ENCODE measurements at regions not wholly inside any gene's neighbourhood (a gene's known extent, or its start where the extent isn't known, plus 50 kb on each side); places are given as distances from the start of the nearest gene placed in this dataset.

DNA sequence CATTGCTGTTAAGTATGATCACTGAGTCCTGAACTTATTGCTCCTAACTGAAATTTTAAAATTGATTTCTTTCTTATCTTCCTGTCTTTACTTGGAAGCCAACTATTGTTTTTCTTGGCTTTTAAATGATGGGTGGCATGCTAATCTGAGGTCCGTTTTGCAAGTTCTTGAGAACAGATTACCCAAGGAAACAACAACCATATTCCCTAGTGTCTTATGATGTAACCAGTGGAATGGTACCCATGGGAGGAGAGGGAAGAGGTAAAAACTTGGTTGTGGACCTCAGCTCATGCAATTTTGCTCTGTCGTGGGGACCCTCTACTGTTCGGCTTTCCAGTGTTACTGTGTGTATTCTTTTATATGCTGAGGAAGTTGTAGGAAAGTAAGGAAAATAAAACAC is 454.8 kb upstream of the ADAMTS5 start:
- intact Hi-C loops (cut with micrococcal nuclease) = no loop called here
- POLR2A ChIA-PET = no interaction called here
- no peak for ATAC-seq (ENCODE audit: low read depth)

GRCh38 chr21:27419153-27419552 is 452.3 kb upstream of the ADAMTS5 start:
- Histone ChIP-seq H3K27me3 (replicated peaks in 1 of 4; ENCODE audit: control extremely low read depth in 1 of 4, control insufficient read depth in 3 of 4, insufficient read depth in 4 of 4, low read length in 3 of 4) (no peaks in the 10 kb centered on the region), H4K20me1 (ENCODE audit: control insufficient read depth, insufficient read depth, low read length, poor library complexity, severe bottlenecking) (no peaks in the 10 kb centered on the region)
- no peak for ATAC-seq (ENCODE audit: low read depth)

More for the DNA sequence above, 454.8 kb upstream of the ADAMTS5 start:
- Histone ChIP-seq H2AFZ (ENCODE audit: insufficient read depth, low read depth, low read length, poor library complexity, severe bottlenecking) (no peak overlapping the region), H3K4me3 (ENCODE audit: control extremely low read depth in 1 of 5, extremely low read depth in 1 of 5, insufficient read depth in 1 of 5, low read depth in 2 of 5, low read length in 4 of 5) (no peak overlapping the region), H3K4me2 (replicated peaks; ENCODE audit: low read depth, low read length, poor library complexity, severe bottlenecking) (no peak overlapping the region), H3K9ac (ENCODE audit: low read length) (no peak overlapping the region), H3K27me3 (replicated peaks in 1 of 4; ENCODE audit: control extremely low read depth in 1 of 4, control insufficient read depth in 3 of 4, insufficient read depth in 4 of 4, low read length in 3 of 4) (no peaks in the 10 kb centered on the region), H3K4me1 (ENCODE audit: control insufficient read depth in 2 of 2, insufficient read depth in 2 of 2, low read length in 2 of 2) (no peaks in the 10 kb centered on the region), H3K27ac (ENCODE audit: low read length in 2 of 2) (no peak overlapping the region), H3K79me2 (ENCODE audit: control insufficient read depth, insufficient read depth, low read length) (no peaks in the 10 kb centered on the region), H4K20me1 (ENCODE audit: control insufficient read depth, insufficient read depth, low read length, poor library complexity, severe bottlenecking) (no peaks in the 10 kb centered on the region), H3K36me3 (replicated peaks in 1 of 2; ENCODE audit: control extremely low read depth in 1 of 2, control insufficient read depth in 1 of 2, extremely low read depth in 1 of 2, insufficient read depth in 2 of 2, low read length in 1 of 2) (no peaks in the 10 kb centered on the region), H3K9me3 (ENCODE audit: control extremely low read depth in 1 of 3, control insufficient read depth in 2 of 3, insufficient read depth in 1 of 3, low read length in 2 of 3) (peaks cover 0 to 12% (median 0%) of the 10 kb centered on the region in 3 donors)
- peaks cover 7% of the 10 kb centered on the region for H3K9me3 Mint-ChIP-seq (ENCODE audit: insufficient read depth)
- H3K27ac Mint-ChIP-seq = no peak overlapping the region
- CTCF ChIA-PET = no interaction called here
- H3K4me1 Mint-ChIP-seq = no peaks in the 10 kb centered on the region
- no peak for DNase-seq
- TF ChIP-seq CTCF (IDR thresholded peaks at IDR 0.05) = no peak
- no peak for TF ChIP-seq EZH2 (IDR thresholded peaks at IDR 0.05; ENCODE audit: borderline replicate concordance, insufficient read depth, low read depth, low read length, poor library complexity, severe bottlenecking)
- WGBS (ENCODE audit: insufficient coverage) = 83% methylated on average over 2 of the region's 3 CpGs
- H3K4me3 Mint-ChIP-seq = no peak overlapping the region
- no peaks in the 10 kb centered on the region for H3K27me3 Mint-ChIP-seq

More at GRCh38 chr21:27419153-27419552, 452.3 kb upstream of the ADAMTS5 start:
- Mint-ChIP-seq H3K4me1 (no peaks in the 10 kb centered on the region), H3K27me3 (no peaks in the 10 kb centered on the region), H3K27ac (no peak overlapping the region), H3K9me3 (ENCODE audit: insufficient read depth) (peaks cover 7% of the 10 kb centered on the region), H3K4me3 (no peak overlapping the region)
- no CpG with 5 or more reads among the region's 3 CpGs for WGBS (ENCODE audit: insufficient coverage)
- Histone ChIP-seq H3K27ac (ENCODE audit: low read length in 2 of 2) (no peak overlapping the region), H3K4me3 (ENCODE audit: control extremely low read depth in 1 of 5, extremely low read depth in 1 of 5, insufficient read depth in 1 of 5, low read depth in 2 of 5, low read length in 4 of 5) (no peak overlapping the region), H3K4me1 (ENCODE audit: control insufficient read depth in 2 of 2, insufficient read depth in 2 of 2, low read length in 2 of 2) (no peaks in the 10 kb centered on the region), H3K79me2 (ENCODE audit: control insufficient read depth, insufficient read depth, low read length) (no peaks in the 10 kb centered on the region), H3K4me2 (replicated peaks; ENCODE audit: low read depth, low read length, poor library complexity, severe bottlenecking) (no peak overlapping the region), H2AFZ (ENCODE audit: insufficient read depth, low read depth, low read length, poor library complexity, severe bottlenecking) (no peak overlapping the region), H3K36me3 (replicated peaks in 1 of 2; ENCODE audit: control extremely low read depth in 1 of 2, control insufficient read depth in 1 of 2, extremely low read depth in 1 of 2, insufficient read depth in 2 of 2, low read length in 1 of 2) (no peaks in the 10 kb centered on the region), H3K9me3 (ENCODE audit: control extremely low read depth in 1 of 3, control insufficient read depth in 2 of 3, insufficient read depth in 1 of 3, low read length in 2 of 3) (peaks cover 0 to 16% (median 0%) of the 10 kb centered on the region in 3 donors), H3K9ac (ENCODE audit: low read length) (no peak overlapping the region)
- CTCF ChIA-PET = no interaction called here
- DNase-seq = no peak
- intact Hi-C loops (cut with micrococcal nuclease) = no loop called here
- POLR2A ChIA-PET = no interaction called here
- TF ChIP-seq CTCF (IDR thresholded peaks at IDR 0.05) = no peak
- TF ChIP-seq EZH2 (IDR thresholded peaks at IDR 0.05; ENCODE audit: borderline replicate concordance, insufficient read depth, low read depth, low read length, poor library complexity, severe bottlenecking) = no peak
